ENCODE measurements at regions not wholly inside any gene's neighbourhood (a gene's known extent, or its start where the extent isn't known, plus 50 kb on each side); places are given as distances from the start of the nearest gene placed in this dataset.

GRCh38 chr11:33559567-33559966, 141.1 kb downstream of the C11orf91 start:
- H3K4me3 Mint-ChIP-seq = no peak overlapping the region
- H3K27me3 Mint-ChIP-seq (ENCODE audit: low read depth) = no peaks in the 10 kb centered on the region
- H3K4me1 Mint-ChIP-seq = no peaks in the 10 kb centered on the region
- no peak for TF ChIP-seq CTCF (conservative IDR thresholded peaks at IDR 0.05)
- no peaks in the 10 kb centered on the region for H3K9me3 Mint-ChIP-seq
- peaks cover 3% of the 10 kb centered on the region for H3K36me3 Mint-ChIP-seq (ENCODE audit: low read depth)
- H3K27ac Mint-ChIP-seq (ENCODE audit: unreplicated experiment) = no peak overlapping the region
- DNase-seq (ENCODE audit: low read depth, low spot score) = no peak

- DNase-seq (ENCODE audit: low read depth, low spot score) = no peak
- Mint-ChIP-seq H3K27me3 (ENCODE audit: low read depth) (no peaks in the 10 kb centered on the region), H3K4me3 (no peak overlapping the region), H3K4me1 (no peaks in the 10 kb centered on the region), H3K9me3 (no peaks in the 10 kb centered on the region), H3K36me3 (ENCODE audit: low read depth) (peaks cover 6% of the 10 kb centered on the region), H3K27ac (ENCODE audit: unreplicated experiment) (no peak overlapping the region)
- TF ChIP-seq CTCF (conservative IDR thresholded peaks at IDR 0.05) = no peak
These were observed 142.5 kb downstream of the C11orf91 start for GRCh38 chr11:33558097-33558496.

GRCh38 chr11:33557201-33557600, 143.4 kb downstream of the C11orf91 start:
- Mint-ChIP-seq H3K4me1 (no peaks in the 10 kb centered on the region), H3K9me3 (no peaks in the 10 kb centered on the region), H3K4me3 (no peak overlapping the region), H3K27ac (ENCODE audit: unreplicated experiment) (no peak overlapping the region), H3K27me3 (ENCODE audit: low read depth) (no peaks in the 10 kb centered on the region), H3K36me3 (ENCODE audit: low read depth) (peaks cover 6% of the 10 kb centered on the region)
- no peak for DNase-seq (ENCODE audit: low read depth, low spot score)
- no peak for TF ChIP-seq CTCF (conservative IDR thresholded peaks at IDR 0.05)

GRCh38 chr11:33554219-33554618, 146.4 kb downstream of the C11orf91 start:
- H3K4me3 Mint-ChIP-seq = no peak overlapping the region
- H3K9me3 Mint-ChIP-seq = no peaks in the 10 kb centered on the region
- no peak overlapping the region for H3K27ac Mint-ChIP-seq (ENCODE audit: unreplicated experiment)
- no peak for DNase-seq (ENCODE audit: low read depth, low spot score)
- H3K36me3 Mint-ChIP-seq (ENCODE audit: low read depth) = peaks cover 6% of the 10 kb centered on the region
- H3K27me3 Mint-ChIP-seq (ENCODE audit: low read depth) = no peaks in the 10 kb centered on the region
- H3K4me1 Mint-ChIP-seq = no peaks in the 10 kb centered on the region
- TF ChIP-seq CTCF (conservative IDR thresholded peaks at IDR 0.05) = no peak

- no peak for TF ChIP-seq CTCF (conservative IDR thresholded peaks at IDR 0.05)
These were observed 147.1 kb downstream of the C11orf91 start for GRCh38 chr11:33553486-33553885.

GRCh38 chr11:33552756-33553155, 147.9 kb downstream of the C11orf91 start:
- no peak overlapping the region for H3K4me3 Mint-ChIP-seq
- H3K9me3 Mint-ChIP-seq = no peaks in the 10 kb centered on the region
- H3K36me3 Mint-ChIP-seq (ENCODE audit: low read depth) = peaks cover 6% of the 10 kb centered on the region
- TF ChIP-seq CTCF (conservative IDR thresholded peaks at IDR 0.05) = no peak
- H3K27ac Mint-ChIP-seq (ENCODE audit: unreplicated experiment) = no peak overlapping the region
- H3K4me1 Mint-ChIP-seq = no peaks in the 10 kb centered on the region
- no peak for DNase-seq (ENCODE audit: low read depth, low spot score)
- no peaks in the 10 kb centered on the region for H3K27me3 Mint-ChIP-seq (ENCODE audit: low read depth)

More at GRCh38 chr11:33553486-33553885, 147.1 kb downstream of the C11orf91 start:
- Mint-ChIP-seq H3K27me3 (ENCODE audit: low read depth) (no peaks in the 10 kb centered on the region), H3K27ac (ENCODE audit: unreplicated experiment) (no peak overlapping the region), H3K4me1 (no peaks in the 10 kb centered on the region), H3K36me3 (ENCODE audit: low read depth) (peaks cover 6% of the 10 kb centered on the region), H3K9me3 (no peaks in the 10 kb centered on the region), H3K4me3 (no peak overlapping the region)
- no peak for DNase-seq (ENCODE audit: low read depth, low spot score)

Data from neural crest cell (in vitro differentiated cells).